Cardiac muscle cell (in vitro differentiated cells and primary cell): ENCODE measurements at regions not wholly inside any gene's neighbourhood (a gene's known extent, or its start where the extent isn't known, plus 50 kb on each side); places are given as distances from the start of the nearest gene placed in this dataset.
A peak's percentile ranks its signal among the peaks of the same experiment; 100 is the strongest.

Experiments
- DNase-seq, 2 donors: peaks; one replicate each; pipeline versions ENCODE4 v3.0.0 to v3.0.0-alpha.2; 2010 to 2017; ENCODE audit warnings: low read depth in 1 of 2, low spot score in 1 of 2
- H3K27ac ChIP-seq: fragments of 200-600 bp; sonication (generic); 2 replicates; pipeline ENCODE4 v1.5.1; 2016
- H3K27me3 ChIP-seq: fragments of 200-600 bp; sonication (generic); 2 replicates; pipeline ENCODE4 v1.6.0; 2016; ENCODE audit warnings: control low read depth
- H3K36me3 ChIP-seq: fragments of 200-600 bp; sonication (generic); 2 replicates; pipeline ENCODE4 v1.5.1; 2016; ENCODE audit warnings: control low read depth
- H3K4me1 ChIP-seq: fragments of 200-600 bp; sonication (generic); 2 replicates; pipeline ENCODE4 v1.8.1; 2017; ENCODE audit warnings: low read depth, mild to moderate bottlenecking, mixed run types
- H3K4me3 ChIP-seq: fragments of 200-600 bp; sonication (generic); 2 replicates; pipeline ENCODE4 v1.5.1; 2016; ENCODE audit warnings: mild to moderate bottlenecking
- H3K9me3 ChIP-seq: fragments of 200-600 bp; sonication (generic); 2 replicates; pipeline ENCODE4 v1.5.1; 2017; ENCODE audit warnings: low read depth, mild to moderate bottlenecking, control low read depth
- TF ChIP-seq, protein P1 (sequence below): IDR thresholded peaks from 2 replicates; pipeline ENCODE4 v1.5.1; 2012; ENCODE audit warnings: low read depth, mild to moderate bottlenecking, low read length

DNA sequence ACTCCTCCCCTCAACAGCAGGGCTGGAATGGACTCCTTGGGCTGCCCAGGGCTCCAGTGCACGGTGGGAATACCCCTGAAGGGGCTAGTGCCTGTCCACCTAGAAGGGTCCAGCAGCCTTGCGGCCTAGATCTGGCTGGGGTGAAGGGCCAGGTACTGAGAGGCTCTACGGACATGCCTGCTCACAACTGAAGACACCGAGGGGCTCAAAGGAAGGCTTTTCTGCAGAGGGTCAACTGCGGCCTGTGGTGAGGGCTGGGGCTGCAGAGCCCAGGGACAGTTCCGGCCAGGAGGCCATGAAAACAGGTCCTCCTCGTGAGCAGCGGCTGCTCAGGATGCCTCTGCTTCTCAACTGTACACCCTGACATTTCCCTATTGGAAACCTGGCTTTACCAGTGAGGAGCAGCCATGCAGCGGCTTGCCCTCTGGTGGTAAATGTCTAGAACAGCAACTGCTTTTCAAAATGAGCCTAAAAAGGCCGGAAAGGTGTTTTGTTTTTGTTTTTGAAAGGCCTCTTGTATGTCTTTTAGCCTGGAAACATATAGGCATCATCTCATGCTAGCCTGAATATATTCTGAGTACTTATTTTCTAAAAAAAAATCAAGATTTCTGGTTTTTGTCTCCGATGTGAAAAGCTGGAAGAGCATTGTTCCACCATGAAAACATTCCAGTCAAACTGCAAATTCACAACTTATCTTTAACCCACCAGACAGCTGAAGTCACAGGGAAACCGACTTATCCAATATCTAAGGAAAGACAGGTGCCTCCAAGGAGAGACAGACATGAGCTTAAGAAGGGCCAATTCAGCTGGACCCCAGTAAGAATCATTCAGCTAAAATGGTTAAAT is 163.4 kb downstream of the KLF13 start:
- Histone ChIP-seq H3K27ac (no peak overlapping the region), H3K36me3 (no peaks in the 10 kb centered on the region), H3K4me3 (no peak overlapping the region), H3K9me3 (no peaks in the 10 kb centered on the region), H3K27me3 (peaks cover 13% of the 10 kb centered on the region), H3K4me1 (no peaks in the 10 kb centered on the region)
- TF ChIP-seq, protein P1, sequence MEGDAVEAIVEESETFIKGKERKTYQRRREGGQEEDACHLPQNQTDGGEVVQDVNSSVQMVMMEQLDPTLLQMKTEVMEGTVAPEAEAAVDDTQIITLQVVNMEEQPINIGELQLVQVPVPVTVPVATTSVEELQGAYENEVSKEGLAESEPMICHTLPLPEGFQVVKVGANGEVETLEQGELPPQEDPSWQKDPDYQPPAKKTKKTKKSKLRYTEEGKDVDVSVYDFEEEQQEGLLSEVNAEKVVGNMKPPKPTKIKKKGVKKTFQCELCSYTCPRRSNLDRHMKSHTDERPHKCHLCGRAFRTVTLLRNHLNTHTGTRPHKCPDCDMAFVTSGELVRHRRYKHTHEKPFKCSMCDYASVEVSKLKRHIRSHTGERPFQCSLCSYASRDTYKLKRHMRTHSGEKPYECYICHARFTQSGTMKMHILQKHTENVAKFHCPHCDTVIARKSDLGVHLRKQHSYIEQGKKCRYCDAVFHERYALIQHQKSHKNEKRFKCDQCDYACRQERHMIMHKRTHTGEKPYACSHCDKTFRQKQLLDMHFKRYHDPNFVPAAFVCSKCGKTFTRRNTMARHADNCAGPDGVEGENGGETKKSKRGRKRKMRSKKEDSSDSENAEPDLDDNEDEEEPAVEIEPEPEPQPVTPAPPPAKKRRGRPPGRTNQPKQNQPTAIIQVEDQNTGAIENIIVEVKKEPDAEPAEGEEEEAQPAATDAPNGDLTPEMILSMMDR: peak; percentile 88
- peak; percentile 77 for DNase-seq

- Histone ChIP-seq H3K36me3 (no peaks in the 10 kb centered on the region), H3K27me3 (no peaks in the 10 kb centered on the region), H3K27ac (no peak overlapping the region), H3K9me3 (no peaks in the 10 kb centered on the region), H3K4me3 (no peak overlapping the region), H3K4me1 (no peaks in the 10 kb centered on the region)
- TF ChIP-seq, protein P1: no peak
- no peak for DNase-seq
These were observed 168.2 kb downstream of the KLF13 start for GRCh38 chr15:31494786-31495185.

DNA sequence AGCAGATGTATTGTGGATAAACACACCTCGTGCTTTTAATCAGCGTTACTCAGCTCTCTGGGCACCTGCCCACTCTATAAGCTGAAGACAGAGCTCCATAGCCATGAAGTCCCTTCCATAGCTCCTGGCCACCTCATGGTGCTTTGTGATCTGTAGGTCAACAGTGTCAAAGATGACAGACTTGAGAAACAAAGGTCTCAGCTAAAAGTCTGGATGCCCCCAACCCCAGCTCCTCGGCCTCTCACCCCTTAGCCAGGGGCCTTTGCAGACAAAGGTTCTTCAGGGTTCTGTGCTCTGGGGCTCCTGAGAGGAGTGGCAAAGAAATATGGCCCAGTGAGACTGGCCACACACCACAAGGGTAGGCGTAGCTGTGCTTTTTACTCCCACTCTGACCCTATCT is 168.6 kb downstream of the KLF13 start:
- Histone ChIP-seq H3K4me1 (no peaks in the 10 kb centered on the region), H3K27ac (no peak overlapping the region), H3K4me3 (no peak overlapping the region), H3K36me3 (no peaks in the 10 kb centered on the region), H3K27me3 (no peaks in the 10 kb centered on the region), H3K9me3 (no peaks in the 10 kb centered on the region)
- DNase-seq: no peak
- TF ChIP-seq, protein P1: no peak

- DNase-seq: no peak
- Histone ChIP-seq H3K9me3 (no peaks in the 10 kb centered on the region), H3K36me3 (no peaks in the 10 kb centered on the region), H3K4me1 (no peaks in the 10 kb centered on the region), H3K27me3 (no peaks in the 10 kb centered on the region), H3K4me3 (no peak overlapping the region), H3K27ac (no peak overlapping the region)
- TF ChIP-seq, protein P1: no peak
These were observed 171.2 kb downstream of the KLF13 start for GRCh38 chr15:31497838-31498237.

GRCh38 chr15:31498329-31498728 is 171.7 kb downstream of the KLF13 start:
- DNase-seq: no peak
- TF ChIP-seq, protein P1: no peak

More at GRCh38 chr15:31498329-31498728, 171.7 kb downstream of the KLF13 start:
- H3K27ac ChIP-seq: no peak overlapping the region
- no peaks in the 10 kb centered on the region for H3K36me3 ChIP-seq
- no peak overlapping the region for H3K4me3 ChIP-seq
- no peaks in the 10 kb centered on the region for H3K27me3 ChIP-seq
- H3K4me1 ChIP-seq: no peaks in the 10 kb centered on the region
- H3K9me3 ChIP-seq: no peaks in the 10 kb centered on the region
